ENCODE measurements at regions not wholly inside any gene's neighbourhood (a gene's known extent, or its start where the extent isn't known, plus 50 kb on each side); places are given as distances from the start of the nearest gene placed in this dataset.

DNA sequence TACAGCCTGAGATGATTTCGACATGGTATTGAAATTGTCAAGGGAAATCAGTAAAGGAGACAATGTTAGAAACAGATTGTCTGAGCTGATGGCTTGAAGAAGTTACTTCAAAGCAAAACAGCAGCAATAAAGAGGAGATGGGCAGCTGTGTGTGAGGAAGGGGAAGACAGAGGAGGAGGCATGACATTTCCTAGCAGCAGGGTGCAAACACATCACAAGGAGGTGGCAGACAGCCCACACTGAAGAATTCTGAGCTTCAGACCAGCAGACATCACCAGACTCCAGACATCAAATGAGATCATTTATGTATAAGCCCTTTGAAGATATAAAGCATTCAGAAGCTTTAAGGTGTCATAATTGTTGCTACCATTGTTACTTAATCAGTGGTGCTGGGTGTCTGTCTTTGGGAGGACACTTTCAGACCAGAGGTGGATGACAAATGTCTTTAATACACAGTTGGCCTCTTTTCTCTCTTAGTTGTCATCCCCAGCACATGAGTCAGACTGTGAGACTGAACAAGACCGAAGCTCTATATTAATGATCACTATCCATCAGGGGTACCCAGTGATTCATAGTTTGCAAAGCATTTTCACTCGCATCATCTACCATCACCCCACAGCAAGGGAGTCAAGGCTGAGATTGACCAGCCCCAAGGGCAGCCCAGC, 203.9 kb downstream of the MINAR1 start:
- TF ChIP-seq, protein P1, sequence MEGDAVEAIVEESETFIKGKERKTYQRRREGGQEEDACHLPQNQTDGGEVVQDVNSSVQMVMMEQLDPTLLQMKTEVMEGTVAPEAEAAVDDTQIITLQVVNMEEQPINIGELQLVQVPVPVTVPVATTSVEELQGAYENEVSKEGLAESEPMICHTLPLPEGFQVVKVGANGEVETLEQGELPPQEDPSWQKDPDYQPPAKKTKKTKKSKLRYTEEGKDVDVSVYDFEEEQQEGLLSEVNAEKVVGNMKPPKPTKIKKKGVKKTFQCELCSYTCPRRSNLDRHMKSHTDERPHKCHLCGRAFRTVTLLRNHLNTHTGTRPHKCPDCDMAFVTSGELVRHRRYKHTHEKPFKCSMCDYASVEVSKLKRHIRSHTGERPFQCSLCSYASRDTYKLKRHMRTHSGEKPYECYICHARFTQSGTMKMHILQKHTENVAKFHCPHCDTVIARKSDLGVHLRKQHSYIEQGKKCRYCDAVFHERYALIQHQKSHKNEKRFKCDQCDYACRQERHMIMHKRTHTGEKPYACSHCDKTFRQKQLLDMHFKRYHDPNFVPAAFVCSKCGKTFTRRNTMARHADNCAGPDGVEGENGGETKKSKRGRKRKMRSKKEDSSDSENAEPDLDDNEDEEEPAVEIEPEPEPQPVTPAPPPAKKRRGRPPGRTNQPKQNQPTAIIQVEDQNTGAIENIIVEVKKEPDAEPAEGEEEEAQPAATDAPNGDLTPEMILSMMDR (IDR thresholded peaks at IDR 0.05): no peak
- no peak for TF ChIP-seq POLR2A (IDR thresholded peaks at IDR 0.05)
